B cell (primary cell): ENCODE measurements at regions not wholly inside any gene's neighbourhood (a gene's known extent, or its start where the extent isn't known, plus 50 kb on each side); places are given as distances from the start of the nearest gene placed in this dataset.
"Not testable (repeated sequence)": the region's sequence is repeated elsewhere in the genome, so short reads cannot be mapped to it uniquely, and the experiment has no call there.

Experiments
- ATAC-seq: fragments of 200-7000 bp; cut with Tn5 transposase; one replicate; pipeline ENCODE4 v1.10.0; 2021; ENCODE audit warnings: low read depth, mild to moderate bottlenecking, moderate number of reproducible peaks, moderate library complexity
- CTCF ChIA-PET: fragments of 350-600 bp; sonication (Branson Sonifier 250); formaldehyde crosslinking; loops from one replicate; lab custom pipeline; 2021; ENCODE audit warnings: antibody characterized with exemption, inconsistent platforms; lab: Charles Lee
- POLR2A ChIA-PET: fragments of 350-600 bp; sonication (Branson Sonifier 250); formaldehyde crosslinking; loops from one replicate; lab custom pipeline; 2021; ENCODE audit warnings: antibody characterized with exemption; lab: Charles Lee
- DNase-seq: peaks from one replicate; pipeline ENCODE4 v3.0.0; 2013
- H2AFZ ChIP-seq: 2 replicates; pipeline ENCODE4 v1.6.1; 2012; ENCODE audit warnings: mild to moderate bottlenecking, low read depth, low read length; ENCODE audit not compliant: insufficient read depth, poor library complexity, severe bottlenecking
- H3K27ac ChIP-seq, 2 donors: 1 replicate in 1 of 2; 2 replicates in 1 of 2; pipeline ENCODE4 v1.5.1; 2012 to 2013; ENCODE audit warnings: low read length in 2 of 2, mild to moderate bottlenecking in 2 of 2, moderate library complexity in 1 of 2
- H3K27me3 ChIP-seq, 4 experiments: fragments of 200-600 bp in 1 of 4; sonication (generic) in 1 of 4; replicated peaks in 1 of 4; 1 replicate in 2 of 4; 2 replicates in 2 of 4; pipeline versions ENCODE4 v1.6.1 to v1.7.0; 2013 to 2016; ENCODE audit warnings: low read length in 3 of 4, mild to moderate bottlenecking in 2 of 4, mixed read lengths in 1 of 4, moderate library complexity in 1 of 4; ENCODE audit not compliant: insufficient read depth in 4 of 4, control insufficient read depth in 3 of 4; ENCODE audit errors: control extremely low read depth in 1 of 4
- H3K36me3 ChIP-seq, 2 experiments: replicated peaks in 1 of 2; 1 replicate in 1 of 2; 2 replicates in 1 of 2; pipeline versions ENCODE4 v1.6.1 to v1.7.1; 2013; ENCODE audit warnings: low read length in 1 of 2; ENCODE audit not compliant: insufficient read depth in 2 of 2, control insufficient read depth in 1 of 2; ENCODE audit errors: control extremely low read depth in 1 of 2, extremely low read depth in 1 of 2
- H3K4me1 ChIP-seq, 2 donors: fragments of 200-600 bp in 1 of 2; sonication (generic) in 1 of 2; 1 replicate in 1 of 2; 2 replicates in 1 of 2; pipeline versions ENCODE4 v1.5.1 to v1.6.1; 2013 to 2017; ENCODE audit warnings: low read length in 2 of 2; ENCODE audit not compliant: control insufficient read depth in 2 of 2, insufficient read depth in 2 of 2
- H3K4me2 ChIP-seq: replicated peaks from 2 replicates; pipeline ENCODE3; 2012; ENCODE audit warnings: mild to moderate bottlenecking, low read depth, low read length; ENCODE audit not compliant: poor library complexity, severe bottlenecking
- H3K4me3 ChIP-seq, 5 experiments: fragments of 200-600 bp in 1 of 5; sonication (generic) in 1 of 5; 1 replicate in 3 of 5; 2 replicates in 2 of 5; pipeline versions ENCODE4 v1.5.1 to v1.7.0; 2011 to 2016; ENCODE audit warnings: low read length in 4 of 5, mild to moderate bottlenecking in 4 of 5, low read depth in 2 of 5, control low read depth in 1 of 5, moderate library complexity in 1 of 5; ENCODE audit not compliant: insufficient read depth in 1 of 5; ENCODE audit errors: control extremely low read depth in 1 of 5, extremely low read depth in 1 of 5
- H3K79me2 ChIP-seq: fragments of 200-600 bp; sonication (generic); one replicate; pipeline ENCODE4 v1.6.0; 2016; ENCODE audit warnings: low read length; ENCODE audit not compliant: control insufficient read depth, insufficient read depth
- H3K9ac ChIP-seq: fragments of 200-600 bp; sonication (generic); 2 replicates; pipeline ENCODE4 v1.6.1; 2017; ENCODE audit warnings: mild to moderate bottlenecking, low read length, moderate library complexity
- H3K9me3 ChIP-seq, 3 donors: one replicate each; pipeline versions ENCODE4 v1.6.1 to v1.7.1; 2013; ENCODE audit warnings: low read length in 2 of 3; ENCODE audit not compliant: control insufficient read depth in 2 of 3, insufficient read depth in 1 of 3; ENCODE audit errors: control extremely low read depth in 1 of 3
- H4K20me1 ChIP-seq: 2 replicates; pipeline ENCODE4 v1.6.0; 2012; ENCODE audit warnings: mild to moderate bottlenecking, low read length; ENCODE audit not compliant: insufficient read depth, control insufficient read depth, poor library complexity, severe bottlenecking
- H3K27ac Mint-ChIP-seq: one replicate; pipeline ENCODE4 v1.8.0; 2021; ENCODE audit warnings: mixed read lengths
- H3K27me3 Mint-ChIP-seq: one replicate; pipeline ENCODE4 v1.8.0; 2021; ENCODE audit warnings: mixed read lengths
- H3K4me1 Mint-ChIP-seq: one replicate; pipeline ENCODE4 v1.8.0; 2021; ENCODE audit warnings: mixed read lengths
- H3K4me3 Mint-ChIP-seq: one replicate; pipeline ENCODE4 v1.8.0; 2021; ENCODE audit warnings: mixed read lengths
- H3K9me3 Mint-ChIP-seq: one replicate; pipeline ENCODE4 v1.8.0; 2022; ENCODE audit warnings: mixed read lengths; ENCODE audit not compliant: insufficient read depth
- WGBS: methylation state at CpG from one replicate; pipeline ENCODE4 v1.1.5; 2013; ENCODE audit warnings: missing lambda C conversion rate; ENCODE audit not compliant: insufficient coverage; 5-methylcytosine and 5-hydroxymethylcytosine counted together
- intact Hi-C: fragments of 100-400 bp; cut with micrococcal nuclease; formaldehyde crosslinking; loops from one replicate; pipeline ENCODE4 v1.10.0; 2022

DNA sequence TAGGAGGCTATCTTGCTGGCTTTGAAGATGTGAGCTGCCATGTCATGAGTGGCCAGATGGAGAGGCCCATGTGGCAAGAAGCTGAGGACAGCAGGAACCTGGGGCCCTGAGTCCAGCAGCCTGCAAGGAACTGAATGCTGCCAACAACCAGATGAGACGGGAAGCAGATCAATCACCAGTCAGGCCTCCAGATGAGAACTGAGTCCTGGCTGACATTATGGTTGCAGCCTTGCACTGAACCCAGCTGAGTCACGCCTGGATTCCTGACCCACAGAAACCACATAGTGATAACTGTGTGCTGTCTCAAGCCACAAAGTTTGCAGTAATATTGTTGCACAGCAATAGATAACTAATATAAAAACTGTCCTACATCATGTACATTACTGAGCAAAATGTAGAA, 173.8 kb downstream of the OTOP1 start:
- intact Hi-C loops, H2AFZ ChIP-seq, H3K27ac Mint-ChIP-seq, H3K4me3 ChIP-seq, H3K4me1 Mint-ChIP-seq, H3K9me3 Mint-ChIP-seq, H3K9ac ChIP-seq, H3K36me3 ChIP-seq, CTCF ChIA-PET, H3K79me2 ChIP-seq, ATAC-seq, H3K4me3 Mint-ChIP-seq, H3K9me3 ChIP-seq, POLR2A ChIA-PET, H3K4me1 ChIP-seq, H3K27ac ChIP-seq, H3K27me3 ChIP-seq, H4K20me1 ChIP-seq, H3K4me2 ChIP-seq, DNase-seq: not testable (repeated sequence)
- H3K27me3 Mint-ChIP-seq = peaks cover 13% of the 10 kb centered on the region
- no CpG with 5 or more reads among the region's 2 CpGs for WGBS

DNA sequence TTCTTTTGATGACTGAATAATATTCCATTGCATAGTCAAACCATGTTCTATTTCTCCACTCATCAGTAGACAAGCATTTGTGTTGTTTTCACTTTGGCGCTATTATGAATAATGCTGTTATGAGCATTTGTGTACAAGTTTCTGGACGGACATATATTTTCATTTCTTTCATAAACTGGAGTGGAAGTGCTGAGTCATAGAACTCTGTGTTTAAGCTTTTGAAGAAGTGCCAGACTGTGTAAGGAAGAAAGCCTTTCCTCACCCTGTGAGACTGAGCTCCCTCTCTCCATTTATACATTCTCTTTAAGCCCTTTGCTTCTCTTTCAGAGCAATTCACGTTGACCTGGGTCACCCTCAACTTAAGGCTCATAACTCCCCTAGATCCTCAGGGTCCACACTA, 169.5 kb downstream of the OTOP1 start:
- H2AFZ ChIP-seq, H3K4me1 ChIP-seq, H3K27ac ChIP-seq, H3K9me3 Mint-ChIP-seq, H3K36me3 ChIP-seq, H3K9ac ChIP-seq, POLR2A ChIA-PET, H3K4me3 Mint-ChIP-seq, H3K4me2 ChIP-seq, H3K27ac Mint-ChIP-seq, H3K9me3 ChIP-seq, H3K4me1 Mint-ChIP-seq, H3K27me3 ChIP-seq, H3K4me3 ChIP-seq, DNase-seq, intact Hi-C loops, H4K20me1 ChIP-seq, H3K79me2 ChIP-seq, ATAC-seq, CTCF ChIA-PET: not testable (repeated sequence)
- peaks cover 12% of the 10 kb centered on the region for H3K27me3 Mint-ChIP-seq
- WGBS = no CpG with 5 or more reads among the region's 3 CpGs

GRCh38 chr4:4084171-4084570, 142.6 kb downstream of the OTOP1 start:
- H3K9me3 Mint-ChIP-seq, H4K20me1 ChIP-seq, H3K79me2 ChIP-seq, H3K27ac Mint-ChIP-seq, DNase-seq, H3K36me3 ChIP-seq, H3K9me3 ChIP-seq, intact Hi-C loops, H3K27ac ChIP-seq, H3K4me3 Mint-ChIP-seq, H3K4me1 Mint-ChIP-seq, POLR2A ChIA-PET, ATAC-seq, H3K4me2 ChIP-seq, H2AFZ ChIP-seq, H3K4me3 ChIP-seq, H3K9ac ChIP-seq, H3K27me3 ChIP-seq, H3K4me1 ChIP-seq, CTCF ChIA-PET: not testable (repeated sequence)
- peaks cover 32% of the 10 kb centered on the region for H3K27me3 Mint-ChIP-seq
- 100% methylated on average over 1 of the region's 6 CpGs for WGBS

GRCh38 chr4:4089716-4090419, 136.9 kb downstream of the OTOP1 start:
- H3K9me3 ChIP-seq, H3K4me2 ChIP-seq, H3K79me2 ChIP-seq, H3K4me3 ChIP-seq, H2AFZ ChIP-seq, H3K27ac ChIP-seq, DNase-seq, H3K27me3 ChIP-seq, ATAC-seq, H4K20me1 ChIP-seq, H3K27ac Mint-ChIP-seq, H3K4me1 ChIP-seq, POLR2A ChIA-PET, H3K9ac ChIP-seq, H3K36me3 ChIP-seq, H3K4me1 Mint-ChIP-seq, H3K4me3 Mint-ChIP-seq, H3K9me3 Mint-ChIP-seq, intact Hi-C loops, CTCF ChIA-PET: not testable (repeated sequence)
- 76% methylated on average over 6 of the region's 7 CpGs for WGBS
- peaks cover 22% of the 10 kb centered on the region for H3K27me3 Mint-ChIP-seq
